WTC11 (cell line): ENCODE measurements at regions not wholly inside any gene's neighbourhood (a gene's known extent, or its start where the extent isn't known, plus 50 kb on each side); places are given as distances from the start of the nearest gene placed in this dataset.

Source experiments
- ATAC-seq: fragments of 200-7000 bp; cut with Tn5 transposase; 2 replicates; pipeline ENCODE4 v1.10.0; 2021; ENCODE audit warnings: mild to moderate bottlenecking, moderate library complexity
- CTCF ChIA-PET: fragments of 300-600 bp; sonication (Branson Sonifier 250); formaldehyde crosslinking; loops from one replicate; lab custom pipeline; 2021; ENCODE audit warnings: antibody characterized with exemption; lab: Charles Lee
- POLR2A ChIA-PET: fragments of 350-600 bp; sonication (Branson Sonifier 250); formaldehyde crosslinking; loops from one replicate; lab custom pipeline; 2021; ENCODE audit warnings: antibody characterized with exemption; lab: Charles Lee
- DNase-seq: peaks from one replicate; pipeline ENCODE4 v3.0.0; 2021; ENCODE audit warnings: low spot score
- H3K27ac Mint-ChIP-seq: 2 replicates; pipeline ENCODE4 v1.8.0; 2021; ENCODE audit warnings: mixed read lengths
- H3K27me3 Mint-ChIP-seq: 2 replicates; pipeline ENCODE4 v1.8.0; 2021; ENCODE audit warnings: low read depth, mild to moderate bottlenecking, moderate library complexity, mixed read lengths
- H3K36me3 Mint-ChIP-seq: 2 replicates; pipeline ENCODE4 v1.8.0; 2021; ENCODE audit warnings: mixed read lengths
- H3K4me1 Mint-ChIP-seq: 2 replicates; pipeline ENCODE4 v1.8.0; 2022; ENCODE audit warnings: mixed read lengths
- H3K4me3 Mint-ChIP-seq: 2 replicates; pipeline ENCODE4 v1.8.0; 2021; ENCODE audit warnings: mild to moderate bottlenecking, moderate library complexity, mixed read lengths
- H3K9me3 Mint-ChIP-seq: 2 replicates; pipeline ENCODE4 v1.8.0; 2021; ENCODE audit warnings: mixed read lengths
- ATF2 ChIP-seq: sonication (generic); formaldehyde crosslinking; IDR thresholded peaks from 2 replicates; pipeline ENCODE4 v1.8.1; 2022; ENCODE audit warnings: low read depth, missing genetic modification reagents, borderline replicate concordance
- ATF3 ChIP-seq: sonication (generic); formaldehyde crosslinking; conservative IDR thresholded peaks from 2 replicates; pipeline ENCODE4 v1.8.1; 2022; ENCODE audit warnings: mild to moderate bottlenecking, missing genetic modification reagents
- ATF6 ChIP-seq: sonication (generic); formaldehyde crosslinking; IDR thresholded peaks from 2 replicates; pipeline ENCODE4 v1.8.1; 2023; ENCODE audit warnings: mild to moderate bottlenecking, missing genetic modification reagents
- E2F5 ChIP-seq: sonication (generic); formaldehyde crosslinking; IDR thresholded peaks from 2 replicates; pipeline ENCODE4 v1.8.1; 2022; ENCODE audit warnings: mild to moderate bottlenecking, moderate library complexity, missing genetic modification reagents
- ELF4 ChIP-seq: sonication (generic); formaldehyde crosslinking; IDR thresholded peaks from 2 replicates; pipeline ENCODE4 v1.8.1; 2022; ENCODE audit warnings: low read depth, mild to moderate bottlenecking, moderate library complexity, missing genetic modification reagents
- FOXP1 ChIP-seq: sonication (generic); formaldehyde crosslinking; IDR thresholded peaks from 2 replicates; pipeline ENCODE4 v1.8.0; 2022; ENCODE audit warnings: missing genetic modification reagents, mild to moderate bottlenecking, moderate library complexity, borderline replicate concordance
- FOXP4 ChIP-seq: sonication (generic); formaldehyde crosslinking; IDR thresholded peaks from 2 replicates; pipeline ENCODE4 v1.8.0; 2022; ENCODE audit warnings: mild to moderate bottlenecking, missing genetic modification reagents
- GRHL2 ChIP-seq: fragments of 250-450 bp; sonication (Bioruptor Pico); IDR thresholded peaks from 2 replicates; pipeline ENCODE4 v1.8.0; 2022; ENCODE audit warnings: mild to moderate bottlenecking, moderate library complexity; ENCODE audit not compliant: insufficient replicate concordance, severe bottlenecking
- GTF2I ChIP-seq: fragments of 250-450 bp; sonication (Bioruptor Pico); conservative IDR thresholded peaks from 2 replicates; pipeline ENCODE4 v1.4.0; 2021; ENCODE audit warnings: mild to moderate bottlenecking
- MAX ChIP-seq: sonication (generic); formaldehyde crosslinking; IDR thresholded peaks from 2 replicates; pipeline ENCODE4 v1.8.0; 2022; ENCODE audit warnings: mild to moderate bottlenecking, missing genetic modification reagents
- NFATC4 ChIP-seq: fragments of 250-450 bp; sonication (Bioruptor Pico); IDR thresholded peaks from 2 replicates; pipeline ENCODE4 v1.9.0; 2021; ENCODE audit warnings: mild to moderate bottlenecking
- PREB ChIP-seq: sonication (generic); formaldehyde crosslinking; IDR thresholded peaks from 2 replicates; pipeline ENCODE4 v1.8.1; 2022; ENCODE audit warnings: mild to moderate bottlenecking, missing genetic modification reagents, moderate library complexity, borderline replicate concordance
- SP1 ChIP-seq: sonication (generic); formaldehyde crosslinking; conservative IDR thresholded peaks from 2 replicates; pipeline ENCODE4 v1.8.1; 2022; ENCODE audit warnings: missing genetic modification reagents
- ZBTB43 ChIP-seq: sonication (generic); formaldehyde crosslinking; IDR thresholded peaks from 2 replicates; pipeline ENCODE4 v1.8.1; 2023; ENCODE audit warnings: mild to moderate bottlenecking, missing genetic modification reagents
- ZNF121 ChIP-seq: sonication (generic); formaldehyde crosslinking; IDR thresholded peaks from 2 replicates; pipeline ENCODE4 v1.8.0; 2023; ENCODE audit warnings: missing genetic modification reagents
- ZNF423 ChIP-seq: fragments of 250-450 bp; sonication (Bioruptor Pico); IDR thresholded peaks from 2 replicates; pipeline ENCODE4 v2.1.2; 2022; ENCODE audit warnings: mild to moderate bottlenecking, moderate library complexity
- ZNF512 ChIP-seq: sonication (generic); formaldehyde crosslinking; IDR thresholded peaks from 2 replicates; pipeline ENCODE4 v1.8.1; 2022; ENCODE audit warnings: missing genetic modification reagents, borderline replicate concordance
- ZNF532 ChIP-seq: fragments of 250-450 bp; sonication (Bioruptor Pico); IDR thresholded peaks from 2 replicates; pipeline ENCODE4 v1.9.0; 2021; ENCODE audit warnings: mild to moderate bottlenecking, borderline replicate concordance

- TF ChIP-seq ATF3 (CRISPR knock-in tag) (no peak), GRHL2 (CRISPR knock-in tag) (no peak), MAX (CRISPR knock-in tag) (no peak), ZNF512 (CRISPR knock-in tag) (no peak), E2F5 (no peak)
These were observed 677.5 kb downstream of the NYAP2 start (continued) for GRCh38 chr2:226077031-226077430.

GRCh38 chr2:226076529-226076928, 677.0 kb downstream of the NYAP2 start:
- H3K4me3 Mint-ChIP-seq: no peak overlapping the region
- no peaks in the 10 kb centered on the region for H3K27me3 Mint-ChIP-seq
- no peak overlapping the region for H3K27ac Mint-ChIP-seq
- H3K36me3 Mint-ChIP-seq: no peaks in the 10 kb centered on the region
- no peaks in the 10 kb centered on the region for H3K4me1 Mint-ChIP-seq
- no peak for ATAC-seq
- DNase-seq: no peak
- no peaks in the 10 kb centered on the region for H3K9me3 Mint-ChIP-seq
- TF ChIP-seq ATF2 (CRISPR knock-in tag) (no peak), ZNF423 (CRISPR knock-in tag) (no peak), GTF2I (CRISPR knock-in tag) (no peak), ELF4 (CRISPR knock-in tag) (no peak), SP1 (CRISPR knock-in tag) (no peak), PREB (no peak)
- TF ChIP-seq, all 79 proteins: peak for 0
- CTCF ChIA-PET: no interaction called here
- POLR2A ChIA-PET: no interaction called here

- no peaks in the 10 kb centered on the region for H3K36me3 Mint-ChIP-seq
- DNase-seq (no peak), ATAC-seq (no peak)
- H3K9me3 Mint-ChIP-seq: no peaks in the 10 kb centered on the region; the same call in 1 of the 2 replicates
- no peak overlapping the region for H3K4me3 Mint-ChIP-seq
- H3K4me1 Mint-ChIP-seq: no peaks in the 10 kb centered on the region
- ChIA-PET POLR2A (no interaction called here), CTCF (no interaction called here)
- H3K27ac Mint-ChIP-seq: no peak overlapping the region
- no peaks in the 10 kb centered on the region for H3K27me3 Mint-ChIP-seq
- no peak for TF ChIP-seq NFATC4 (CRISPR knock-in tag)
- TF ChIP-seq ZBTB43 (CRISPR knock-in tag): no peak
- TF ChIP-seq FOXP1: no peak
- TF ChIP-seq ZNF532: no peak
- TF ChIP-seq FOXP4: no peak
- no peak for TF ChIP-seq ATF6 (CRISPR knock-in tag)
- TF ChIP-seq ZNF121 (CRISPR knock-in tag): no peak
These were observed 674.9 kb downstream of the NYAP2 start for GRCh38 chr2:226074391-226074790.
